ENCODE measurements at regions not wholly inside any gene's neighbourhood (a gene's known extent, or its start where the extent isn't known, plus 50 kb on each side); places are given as distances from the start of the nearest gene placed in this dataset.
A peak's percentile ranks its signal among the peaks of the same experiment; 100 is the strongest.

GRCh38 chr9:107546859-107547258, 57.3 kb upstream of the KLF4 start:
- DNase-seq (ENCODE audit: low spot score), result no peak
- Histone ChIP-seq H3K9me3 (no peaks in the 10 kb centered on the region), H3K4me3 (no peak overlapping the region), H3K27me3 (no peaks in the 10 kb centered on the region), H3K27ac (no peak overlapping the region), H3K4me1 (peaks cover 0 to 15% of the 10 kb centered on the region in 2 donors), H3K36me3 (no peaks in the 10 kb centered on the region)
- TF ChIP-seq CTCF (IDR thresholded peaks at IDR 0.05), result no peak

GRCh38 chr9:107545036-107545435, 55.5 kb upstream of the KLF4 start:
- no peak for TF ChIP-seq CTCF (IDR thresholded peaks at IDR 0.05)
- H3K27me3 ChIP-seq, result no peaks in the 10 kb centered on the region
- no peaks in the 10 kb centered on the region for H3K36me3 ChIP-seq
- H3K27ac ChIP-seq, result no peak overlapping the region
- peaks cover 0 to 15% of the 10 kb centered on the region in 2 donors for H3K4me1 ChIP-seq
- H3K9me3 ChIP-seq, result no peaks in the 10 kb centered on the region
- no peak overlapping the region for H3K4me3 ChIP-seq
- DNase-seq (ENCODE audit: low spot score), result no peak

- Histone ChIP-seq H3K4me1 (peaks cover 0 to under 1% of the 10 kb centered on the region in 2 donors), H3K27me3 (no peaks in the 10 kb centered on the region), H3K9me3 (no peaks in the 10 kb centered on the region), H3K4me3 (no peak overlapping the region), H3K27ac (peak overlapping the region in 1 of 2 donors; percentile 5), H3K36me3 (no peaks in the 10 kb centered on the region)
- no peak for DNase-seq (ENCODE audit: low spot score)
- TF ChIP-seq CTCF (IDR thresholded peaks at IDR 0.05), result no peak
Measured at GRCh38 chr9:107542411-107543157, 53.0 kb upstream of the KLF4 start.

- no peaks in the 10 kb centered on the region for H3K4me1 ChIP-seq
- no peak for TF ChIP-seq CTCF (IDR thresholded peaks at IDR 0.05)
- DNase-seq (ENCODE audit: low spot score), result no peak
- no peaks in the 10 kb centered on the region for H3K36me3 ChIP-seq
- no peaks in the 10 kb centered on the region for H3K9me3 ChIP-seq
- no peak overlapping the region for H3K4me3 ChIP-seq
- H3K27ac ChIP-seq, result no peak overlapping the region
- no peaks in the 10 kb centered on the region for H3K27me3 ChIP-seq
Measured at GRCh38 chr9:107541523-107541922, 52.0 kb upstream of the KLF4 start.

- Histone ChIP-seq H3K36me3 (no peaks in the 10 kb centered on the region), H3K27me3 (no peaks in the 10 kb centered on the region), H3K27ac (peak overlapping the region in 1 of 2 donors; percentile 0), H3K9me3 (no peaks in the 10 kb centered on the region), H3K4me1 (no peaks in the 10 kb centered on the region), H3K4me3 (no peak overlapping the region)
- no peak for TF ChIP-seq CTCF (IDR thresholded peaks at IDR 0.05)
- no peak for DNase-seq (ENCODE audit: low spot score)
Measured at GRCh38 chr9:107540164-107540561, 50.6 kb upstream of the KLF4 start.
